ENCODE measurements at regions not wholly inside any gene's neighbourhood (a gene's known extent, or its start where the extent isn't known, plus 50 kb on each side); places are given as distances from the start of the nearest gene placed in this dataset.

- no peak for TF ChIP-seq CTCF (IDR thresholded peaks at IDR 0.05)
- no peak for TF ChIP-seq EP300 (IDR thresholded peaks at IDR 0.05)
- no peak for TF ChIP-seq POLR2A (IDR thresholded peaks at IDR 0.05)
- Histone ChIP-seq H3K4me3 (no peak overlapping the region), H3K36me3 (no peaks in the 10 kb centered on the region), H3K4me1 (ENCODE audit: insufficient read depth) (no peaks in the 10 kb centered on the region), H3K27me3 (no peaks in the 10 kb centered on the region), H3K9me3 (no peaks in the 10 kb centered on the region), H3K27ac (no peak overlapping the region)
- no peak for DNase-seq
- WGBS, 3 donors: 81 to 84% (median 83%) methylated on average over 9 of the region's 9 CpGs
- intact Hi-C loops (cut with DNase I): no loop called here
Observed at GRCh38 chr3:13689373-13690260, 140.7 kb downstream of the FBLN2 start.

- Histone ChIP-seq H3K36me3 (no peaks in the 10 kb centered on the region), H3K4me3 (no peak overlapping the region), H3K9me3 (no peaks in the 10 kb centered on the region), H3K27ac (no peak overlapping the region), H3K27me3 (no peaks in the 10 kb centered on the region), H3K4me1 (ENCODE audit: insufficient read depth) (no peaks in the 10 kb centered on the region)
- WGBS, 3 donors: 91 to 92% (median 91%) methylated on average over 7 of the region's 7 CpGs
- no peak for DNase-seq
- TF ChIP-seq EP300 (IDR thresholded peaks at IDR 0.05) (no peak), POLR2A (IDR thresholded peaks at IDR 0.05) (no peak), CTCF (IDR thresholded peaks at IDR 0.05) (no peak)
- intact Hi-C loops (cut with DNase I): no loop called here
Observed at GRCh38 chr3:13688824-13689223, 139.9 kb downstream of the FBLN2 start.

- no peaks in the 10 kb centered on the region for H3K4me1 ChIP-seq (ENCODE audit: insufficient read depth)
- no peak for DNase-seq
- no peak overlapping the region for H3K27ac ChIP-seq
- intact Hi-C loops (cut with DNase I): no loop called here
- no peaks in the 10 kb centered on the region for H3K27me3 ChIP-seq
- TF ChIP-seq POLR2A (IDR thresholded peaks at IDR 0.05) (no peak), CTCF (IDR thresholded peaks at IDR 0.05) (no peak), EP300 (IDR thresholded peaks at IDR 0.05) (no peak)
- 65 to 68% (median 66%) methylated on average over 8 of the region's 8 CpGs for WGBS, 3 donors
- H3K4me3 ChIP-seq: no peak overlapping the region
- no peaks in the 10 kb centered on the region for H3K36me3 ChIP-seq
- H3K9me3 ChIP-seq: no peaks in the 10 kb centered on the region
Observed at GRCh38 chr3:13688034-13688433, 139.1 kb downstream of the FBLN2 start.
